Esophagus mucosa (tissue), 1 donor: ENCODE measurements at regions not wholly inside any gene's neighbourhood (a gene's known extent, or its start where the extent isn't known, plus 50 kb on each side); places are given as distances from the start of the nearest gene placed in this dataset.

Experiments used
- ATAC-seq: fragments of 200-7000 bp; cut with Tn5 transposase; one replicate; pipeline ENCODE4 v1.9.1; 2020
- donor health status: DM: yes; HTN: yes; CAD: no.

GRCh38 chr11:27604416-27604815 lies 95.8 kb downstream of the BDNF start:
- ATAC-seq, result no peak

GRCh38 chr11:27603376-27603990 lies 96.8 kb downstream of the BDNF start:
- ATAC-seq, result no peak

GRCh38 chr11:27600656-27601055 lies 94.1 kb upstream of the LIN7C start:
- no peak for ATAC-seq

- no peak for ATAC-seq
Observed at GRCh38 chr11:27599217-27599616, 92.6 kb upstream of the LIN7C start.

- no peak for ATAC-seq
Observed at GRCh38 chr11:27596802-27597201, 90.2 kb upstream of the LIN7C start.

GRCh38 chr11:27596388-27596787 lies 89.8 kb upstream of the LIN7C start:
- ATAC-seq, result no peak

GRCh38 chr11:27592098-27592780 lies 85.7 kb upstream of the LIN7C start:
- no peak for ATAC-seq

- ATAC-seq, result no peak
Observed at GRCh38 chr11:27582621-27583020, 76.1 kb upstream of the LIN7C start.

- ATAC-seq, result no peak
Observed at GRCh38 chr11:27574342-27574741, 67.8 kb upstream of the LIN7C start.

GRCh38 chr11:27573024-27573423 lies 66.5 kb upstream of the LIN7C start:
- no peak for ATAC-seq

GRCh38 chr11:27571154-27571810 lies 64.7 kb upstream of the LIN7C start:
- peak; percentile 17 for ATAC-seq

GRCh38 chr11:27570542-27570941 lies 64.0 kb upstream of the LIN7C start:
- no peak for ATAC-seq

GRCh38 chr11:27563641-27564040 lies 57.1 kb upstream of the LIN7C start:
- ATAC-seq, result no peak

- ATAC-seq, result no peak
Observed at GRCh38 chr11:27563201-27563600, 56.6 kb upstream of the LIN7C start.

- ATAC-seq, result no peak
Observed at GRCh38 chr11:27558401-27558800, 51.8 kb upstream of the LIN7C start.

- no peak for ATAC-seq
Observed at GRCh38 chr11:27557226-27557625, 50.7 kb upstream of the LIN7C start.
